Activated T-cell treated with anti-CD3 and anti-CD28 coated beads, Interleukin-2, amount 50 U/mL, for 72 hours (primary cell): ENCODE measurements at regions not wholly inside any gene's neighbourhood (a gene's known extent, or its start where the extent isn't known, plus 50 kb on each side); places are given as distances from the start of the nearest gene placed in this dataset.

Experiments used
- ATAC-seq, 2 donors: fragments of 150-1000 bp; cut with Tn5 transposase; replicated peaks in 1 of 2; 2 replicates each; pipeline ENCODE4 v1.10.0; 2021; ENCODE audit warnings: moderate library complexity in 2 of 2, mild to moderate bottlenecking in 1 of 2
- DNase-seq, 2 donors: peaks; one replicate each; pipeline ENCODE4 v3.0.0; 2021 to 2022; ENCODE audit warnings: mixed read lengths in 1 of 2
- H3K27ac Mint-ChIP-seq: one replicate; pipeline ENCODE4 v1.8.0; 2022; ENCODE audit warnings: mild to moderate bottlenecking, moderate library complexity, mixed read lengths
- H3K27me3 Mint-ChIP-seq: one replicate; pipeline ENCODE4 v1.8.0; 2022; ENCODE audit warnings: low read depth, mixed read lengths
- H3K36me3 Mint-ChIP-seq, 2 donors: one replicate each; pipeline ENCODE4 v1.8.0; 2022; ENCODE audit warnings: mixed read lengths in 2 of 2, mild to moderate bottlenecking in 1 of 2; ENCODE audit not compliant: insufficient read depth in 2 of 2
- H3K4me1 Mint-ChIP-seq: one replicate; pipeline ENCODE4 v1.8.0; 2022; ENCODE audit warnings: low read depth, mixed read lengths
- H3K4me3 Mint-ChIP-seq, 2 donors: one replicate each; pipeline ENCODE4 v1.8.0; 2022; ENCODE audit warnings: mild to moderate bottlenecking in 2 of 2, mixed read lengths in 2 of 2, moderate library complexity in 2 of 2
- H3K9me3 Mint-ChIP-seq, 2 donors: one replicate each; pipeline ENCODE4 v1.8.0; 2022; ENCODE audit warnings: mixed read lengths in 2 of 2

- DNase-seq (no peak), ATAC-seq (no peak)
- Mint-ChIP-seq H3K4me1 (no peaks in the 10 kb centered on the region), H3K9me3 (peaks cover 3 to 9% of the 10 kb centered on the region in 2 donors), H3K27me3 (no peaks in the 10 kb centered on the region), H3K36me3 (peaks cover 1% of the 10 kb centered on the region in 2 donors), H3K27ac (no peak overlapping the region), H3K4me3 (no peak overlapping the region)
Measured at GRCh38 chr3:80606073-80606472, 838.3 kb upstream of the ROBO1 start.

- Mint-ChIP-seq H3K4me3 (no peak overlapping the region), H3K9me3 (peaks cover 6 to 9% of the 10 kb centered on the region in 2 donors), H3K27ac (no peak overlapping the region), H3K36me3 (no peaks in the 10 kb centered on the region), H3K27me3 (no peaks in the 10 kb centered on the region), H3K4me1 (no peaks in the 10 kb centered on the region)
- ATAC-seq, result no peak
- DNase-seq, result no peak
Measured at GRCh38 chr3:80601479-80601878, 833.7 kb upstream of the ROBO1 start.

- Mint-ChIP-seq H3K4me1 (no peaks in the 10 kb centered on the region), H3K9me3 (peaks cover 4 to 7% of the 10 kb centered on the region in 2 donors), H3K27ac (no peak overlapping the region), H3K27me3 (no peaks in the 10 kb centered on the region), H3K36me3 (peaks cover 0 to 2% of the 10 kb centered on the region in 2 donors), H3K4me3 (no peak overlapping the region)
- ATAC-seq (no peak), DNase-seq (no peak)
Measured at GRCh38 chr3:80592792-80593191, 825.0 kb upstream of the ROBO1 start.

GRCh38 chr3:80586338-80586737 lies 818.5 kb upstream of the ROBO1 start:
- H3K27ac Mint-ChIP-seq, result no peak overlapping the region

GRCh38 chr3:80580146-80580545 lies 812.3 kb upstream of the ROBO1 start:
- H3K36me3 Mint-ChIP-seq, result no peaks in the 10 kb centered on the region
- no peak overlapping the region for H3K27ac Mint-ChIP-seq
- no peak for DNase-seq
- ATAC-seq, result no peak
- peaks cover 0 to 4% of the 10 kb centered on the region in 2 donors for H3K9me3 Mint-ChIP-seq
- no peaks in the 10 kb centered on the region for H3K4me1 Mint-ChIP-seq
- no peaks in the 10 kb centered on the region for H3K27me3 Mint-ChIP-seq
- H3K4me3 Mint-ChIP-seq, result no peak overlapping the region

More at GRCh38 chr3:80586338-80586737, 818.5 kb upstream of the ROBO1 start:
- Mint-ChIP-seq H3K27me3 (no peaks in the 10 kb centered on the region), H3K36me3 (no peaks in the 10 kb centered on the region), H3K4me3 (no peak overlapping the region), H3K4me1 (no peaks in the 10 kb centered on the region), H3K9me3 (peaks cover 0 to 1% of the 10 kb centered on the region in 2 donors)
- ATAC-seq (no peak), DNase-seq (no peak)

- Mint-ChIP-seq H3K27ac (no peak overlapping the region), H3K9me3 (peaks cover 2 to 6% of the 10 kb centered on the region in 2 donors), H3K4me3 (no peak overlapping the region), H3K27me3 (no peaks in the 10 kb centered on the region), H3K4me1 (no peaks in the 10 kb centered on the region), H3K36me3 (no peaks in the 10 kb centered on the region)
- ATAC-seq, result no peak
- no peak for DNase-seq
Measured at GRCh38 chr3:80564391-80564790, 796.6 kb upstream of the ROBO1 start.

GRCh38 chr3:80559701-80560100 lies 791.9 kb upstream of the ROBO1 start:
- no peak overlapping the region for H3K27ac Mint-ChIP-seq
- no peaks in the 10 kb centered on the region for H3K27me3 Mint-ChIP-seq
- H3K4me3 Mint-ChIP-seq, result no peak overlapping the region
- H3K9me3 Mint-ChIP-seq, result peaks cover 5 to 6% of the 10 kb centered on the region in 2 donors
- DNase-seq (no peak), ATAC-seq (no peak)
- H3K36me3 Mint-ChIP-seq, result no peaks in the 10 kb centered on the region
- H3K4me1 Mint-ChIP-seq, result no peaks in the 10 kb centered on the region

- no peak overlapping the region for H3K4me3 Mint-ChIP-seq
- H3K9me3 Mint-ChIP-seq, result peaks cover 10 to 11% of the 10 kb centered on the region in 2 donors
- DNase-seq, result no peak
- ATAC-seq, result no peak
- H3K4me1 Mint-ChIP-seq, result no peaks in the 10 kb centered on the region
- no peaks in the 10 kb centered on the region for H3K36me3 Mint-ChIP-seq
- no peak overlapping the region for H3K27ac Mint-ChIP-seq
- H3K27me3 Mint-ChIP-seq, result no peaks in the 10 kb centered on the region
Measured at GRCh38 chr3:80556763-80557162, 789.0 kb upstream of the ROBO1 start.

GRCh38 chr3:80554304-80554703 lies 786.5 kb upstream of the ROBO1 start:
- Mint-ChIP-seq H3K4me3 (no peak overlapping the region), H3K27me3 (no peaks in the 10 kb centered on the region), H3K9me3 (peaks cover 8 to 11% of the 10 kb centered on the region in 2 donors), H3K27ac (no peak overlapping the region), H3K4me1 (no peaks in the 10 kb centered on the region), H3K36me3 (no peaks in the 10 kb centered on the region)
- DNase-seq (no peak), ATAC-seq (no peak)

- peaks cover 6 to 10% of the 10 kb centered on the region in 2 donors for H3K9me3 Mint-ChIP-seq
- no peaks in the 10 kb centered on the region for H3K27me3 Mint-ChIP-seq
- H3K36me3 Mint-ChIP-seq, result no peaks in the 10 kb centered on the region
- H3K4me3 Mint-ChIP-seq, result no peak overlapping the region
- ATAC-seq (no peak), DNase-seq (no peak)
- no peak overlapping the region for H3K27ac Mint-ChIP-seq
- no peaks in the 10 kb centered on the region for H3K4me1 Mint-ChIP-seq
Measured at GRCh38 chr3:80553211-80553610, 785.4 kb upstream of the ROBO1 start.

GRCh38 chr3:80550174-80550573 lies 782.4 kb upstream of the ROBO1 start:
- Mint-ChIP-seq H3K4me1 (no peaks in the 10 kb centered on the region), H3K27me3 (no peaks in the 10 kb centered on the region), H3K4me3 (no peak overlapping the region), H3K27ac (no peak overlapping the region), H3K36me3 (no peaks in the 10 kb centered on the region), H3K9me3 (peaks cover 6 to 10% of the 10 kb centered on the region in 2 donors)
- DNase-seq (no peak), ATAC-seq (no peak)

- no peak for ATAC-seq
- H3K4me1 Mint-ChIP-seq, result no peaks in the 10 kb centered on the region
Measured at GRCh38 chr3:80549173-80549572, 781.4 kb upstream of the ROBO1 start.

GRCh38 chr3:80543154-80543553 lies 775.4 kb upstream of the ROBO1 start:
- ATAC-seq (no peak), DNase-seq (no peak)
- Mint-ChIP-seq H3K27me3 (no peaks in the 10 kb centered on the region), H3K9me3 (peaks cover 2 to 7% of the 10 kb centered on the region in 2 donors), H3K4me3 (no peak overlapping the region), H3K4me1 (no peaks in the 10 kb centered on the region), H3K27ac (no peak overlapping the region), H3K36me3 (no peaks in the 10 kb centered on the region)

More at GRCh38 chr3:80549173-80549572, 781.4 kb upstream of the ROBO1 start:
- H3K27me3 Mint-ChIP-seq, result no peaks in the 10 kb centered on the region
- no peaks in the 10 kb centered on the region for H3K36me3 Mint-ChIP-seq
- peaks cover 8 to 9% of the 10 kb centered on the region in 2 donors for H3K9me3 Mint-ChIP-seq
- H3K27ac Mint-ChIP-seq, result no peak overlapping the region
- no peak for DNase-seq
- H3K4me3 Mint-ChIP-seq, result no peak overlapping the region

- Mint-ChIP-seq H3K27me3 (no peaks in the 10 kb centered on the region), H3K36me3 (no peaks in the 10 kb centered on the region), H3K9me3 (peaks cover 6 to 7% of the 10 kb centered on the region in 2 donors), H3K4me1 (no peaks in the 10 kb centered on the region), H3K27ac (no peak overlapping the region), H3K4me3 (no peak overlapping the region)
- no peak for ATAC-seq
- no peak for DNase-seq
Measured at GRCh38 chr3:80542456-80542855, 774.7 kb upstream of the ROBO1 start.
